ENCODE measurements at regions not wholly inside any gene's neighbourhood (a gene's known extent, or its start where the extent isn't known, plus 50 kb on each side); places are given as distances from the start of the nearest gene placed in this dataset.

DNA sequence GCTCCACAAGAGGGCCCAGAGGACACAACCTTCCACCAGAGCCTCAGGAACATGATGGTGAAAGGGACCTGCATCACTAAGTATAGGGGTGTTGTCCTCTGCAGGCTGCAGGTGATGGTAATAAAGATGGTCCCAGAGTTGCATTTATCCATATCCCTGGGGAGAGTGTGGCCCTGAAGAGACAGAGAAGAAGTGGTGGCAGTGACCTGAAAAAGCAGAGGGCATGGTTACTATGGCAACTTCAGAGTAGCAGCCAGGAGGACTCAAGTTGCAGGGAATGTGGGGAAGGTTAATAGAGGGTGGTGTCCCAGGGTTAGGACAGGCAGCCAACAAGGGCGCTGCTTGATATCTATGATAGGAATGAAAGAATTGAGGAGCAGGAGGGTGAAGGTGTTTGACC, 57.1 kb downstream of the HLA-A start:
- no peak for DNase-seq (ENCODE audit: low read depth in 3 of 3)

- DNase-seq (ENCODE audit: low read depth in 3 of 3): no peak
Measured at GRCh38 chr6:30000156-30000791, 57.9 kb downstream of the HLA-A start.

- DNase-seq (ENCODE audit: low read depth in 3 of 3): no peak
Measured at GRCh38 chr6:30002871-30003270, 58.2 kb upstream of the POLR1H start.

DNA sequence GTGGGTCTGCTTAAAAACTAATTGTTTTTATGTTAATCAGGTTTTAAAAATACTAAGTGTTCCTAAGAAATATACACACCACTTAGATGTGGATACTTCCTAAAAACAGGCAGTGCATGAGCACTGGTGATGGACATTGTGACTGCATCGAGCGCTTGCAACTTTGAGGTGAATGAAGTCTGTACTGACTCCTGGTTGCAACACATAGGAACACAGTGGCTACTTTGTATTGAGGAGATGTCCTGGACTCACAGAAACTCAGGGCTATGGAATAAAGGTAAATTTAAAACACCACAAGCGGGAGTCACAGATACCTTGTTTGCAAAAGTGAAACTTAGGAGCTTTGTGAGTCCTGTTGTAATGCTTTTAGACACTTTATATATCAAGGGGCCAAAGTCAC, 55.6 kb upstream of the POLR1H start:
- DNase-seq (ENCODE audit: low read depth in 3 of 3): no peak

- no peak for DNase-seq (ENCODE audit: low read depth in 3 of 3)
Measured at GRCh38 chr6:30006170-30007131, 54.6 kb upstream of the POLR1H start.

DNA sequence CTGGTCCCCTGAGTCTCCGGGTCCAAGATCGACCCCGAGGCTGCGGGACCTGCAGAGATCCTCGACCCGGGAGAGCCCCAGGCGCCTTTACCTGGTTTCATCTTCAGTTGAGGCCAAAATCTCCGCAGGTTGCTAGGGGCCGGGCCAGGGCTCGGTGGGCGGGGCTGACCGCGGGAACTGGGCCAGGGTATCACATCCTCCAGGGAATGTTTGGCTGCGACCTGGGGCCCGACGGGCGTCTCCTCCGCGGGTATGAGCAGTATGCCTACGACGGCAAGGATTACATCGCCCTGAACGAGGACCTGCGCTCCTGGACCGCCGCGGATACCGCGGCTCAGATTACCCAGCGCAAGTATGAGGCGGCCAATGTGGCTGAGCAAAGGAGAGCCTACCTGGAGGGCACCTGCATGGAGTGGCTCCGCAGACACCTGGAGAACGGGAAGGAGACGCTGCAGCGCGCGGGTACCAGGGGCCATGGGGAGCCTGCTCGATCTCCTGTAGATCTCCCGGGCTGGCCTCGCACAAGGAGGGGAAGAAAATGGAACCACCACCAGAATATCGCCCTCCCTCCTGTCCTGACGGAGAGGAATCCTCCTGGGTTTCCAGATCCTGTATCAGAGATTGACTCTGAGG, 53.8 kb upstream of the POLR1H start:
- DNase-seq (ENCODE audit: low read depth in 3 of 3): peak in 1 of 3 experiments; percentile 15

DNA sequence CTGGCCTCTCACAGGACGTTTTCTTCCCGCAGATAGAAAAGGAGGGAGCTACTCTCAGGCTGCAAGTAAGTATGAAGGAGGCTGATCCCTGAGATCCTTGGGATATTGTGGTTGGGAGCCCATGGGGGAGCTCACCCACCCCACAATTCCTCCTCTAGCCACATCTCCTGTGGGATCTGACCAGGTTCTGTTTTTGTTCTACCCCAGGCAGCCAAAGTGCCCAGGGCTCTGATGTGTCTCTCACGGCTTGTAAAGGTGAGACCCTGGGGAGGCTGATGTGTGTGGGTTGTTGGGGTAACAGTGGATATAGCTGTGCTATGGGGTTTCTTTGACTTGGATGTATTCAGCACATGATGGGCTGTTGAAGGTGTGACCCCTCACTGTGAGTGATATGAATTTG, 52.0 kb upstream of the POLR1H start:
- DNase-seq (ENCODE audit: low read depth in 3 of 3): no peak

All from stimulated activated CD4-positive, alpha-beta T cell treated with anti-CD3 and anti-CD28 coated beads, TNF-alpha, amount 100 ng/mL, for 4 hours (primary cell).